ENCODE measurements at regions not wholly inside any gene's neighbourhood (a gene's known extent, or its start where the extent isn't known, plus 50 kb on each side); places are given as distances from the start of the nearest gene placed in this dataset.

DNA sequence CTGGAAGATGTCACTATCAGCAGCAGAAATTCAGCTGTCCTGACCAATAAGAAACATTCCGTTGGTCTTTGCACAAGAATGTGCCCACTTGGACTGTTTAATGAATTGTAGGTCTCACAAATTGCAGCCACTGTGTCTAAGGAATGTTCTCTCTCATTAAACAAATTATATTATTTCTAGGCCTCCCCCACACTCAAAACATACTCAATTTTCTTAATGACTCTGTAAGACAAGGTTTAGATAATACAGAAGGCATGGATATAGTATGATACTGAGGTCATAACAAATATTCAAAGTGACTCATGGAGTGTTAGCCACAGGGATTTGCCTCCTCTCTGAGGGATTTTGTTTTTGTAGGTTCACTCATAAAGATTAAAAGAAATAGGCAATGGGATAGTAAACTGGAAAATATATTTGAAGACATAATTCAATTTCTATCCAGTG is 197.5 kb downstream of the PTN start:
- TF ChIP-seq, protein P1, sequence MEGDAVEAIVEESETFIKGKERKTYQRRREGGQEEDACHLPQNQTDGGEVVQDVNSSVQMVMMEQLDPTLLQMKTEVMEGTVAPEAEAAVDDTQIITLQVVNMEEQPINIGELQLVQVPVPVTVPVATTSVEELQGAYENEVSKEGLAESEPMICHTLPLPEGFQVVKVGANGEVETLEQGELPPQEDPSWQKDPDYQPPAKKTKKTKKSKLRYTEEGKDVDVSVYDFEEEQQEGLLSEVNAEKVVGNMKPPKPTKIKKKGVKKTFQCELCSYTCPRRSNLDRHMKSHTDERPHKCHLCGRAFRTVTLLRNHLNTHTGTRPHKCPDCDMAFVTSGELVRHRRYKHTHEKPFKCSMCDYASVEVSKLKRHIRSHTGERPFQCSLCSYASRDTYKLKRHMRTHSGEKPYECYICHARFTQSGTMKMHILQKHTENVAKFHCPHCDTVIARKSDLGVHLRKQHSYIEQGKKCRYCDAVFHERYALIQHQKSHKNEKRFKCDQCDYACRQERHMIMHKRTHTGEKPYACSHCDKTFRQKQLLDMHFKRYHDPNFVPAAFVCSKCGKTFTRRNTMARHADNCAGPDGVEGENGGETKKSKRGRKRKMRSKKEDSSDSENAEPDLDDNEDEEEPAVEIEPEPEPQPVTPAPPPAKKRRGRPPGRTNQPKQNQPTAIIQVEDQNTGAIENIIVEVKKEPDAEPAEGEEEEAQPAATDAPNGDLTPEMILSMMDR (IDR thresholded peaks at IDR 0.05), result no peak
- no peak for TF ChIP-seq POLR2A (IDR thresholded peaks at IDR 0.05)
